Uterus (tissue), 3 donors: ENCODE measurements at regions not wholly inside any gene's neighbourhood (a gene's known extent, or its start where the extent isn't known, plus 50 kb on each side); places are given as distances from the start of the nearest gene placed in this dataset.

ENCODE experiments used
- DNase-seq, 2 donors: peaks; one replicate each; pipeline ENCODE4 v3.0.0-alpha.2; 2019 to 2020
- H3K27ac ChIP-seq, 2 donors: fragments of 200-600 bp; sonication (generic); 1 replicate in 1 of 2; 2 replicates in 1 of 2; pipeline ENCODE4 v1.5.1; 2016 to 2018
- H3K27me3 ChIP-seq, 2 donors: fragments of 200-600 bp; sonication (generic); one replicate each; pipeline ENCODE4 v1.5.1; 2018 to 2019; ENCODE audit warnings: control low read depth in 1 of 2
- H3K36me3 ChIP-seq, 2 donors: fragments of 200-600 bp; sonication (generic); one replicate each; pipeline ENCODE4 v1.5.1; 2019; ENCODE audit warnings: control low read depth in 1 of 2
- H3K4me1 ChIP-seq, 2 donors: fragments of 200-600 bp; sonication (generic); one replicate each; pipeline ENCODE4 v1.5.1; 2018 to 2019; ENCODE audit warnings: control low read depth in 1 of 2
- H3K4me3 ChIP-seq, 2 donors: fragments of 200-600 bp; sonication (generic); 1 replicate in 1 of 2; 2 replicates in 1 of 2; pipeline ENCODE4 v1.5.1; 2018 to 2019; ENCODE audit warnings: mild to moderate bottlenecking in 1 of 2
- H3K9me3 ChIP-seq, 2 donors: fragments of 200-600 bp; sonication (generic); one replicate each; pipeline ENCODE4 v1.5.1; 2019; ENCODE audit warnings: control low read depth in 1 of 2
- POLR2A ChIP-seq, 2 donors: fragments of 450-650 bp; IDR thresholded peaks; one replicate each; pipeline ENCODE4 v1.6.1; 2016; ENCODE audit warnings: antibody characterized with exemption in 2 of 2, mild to moderate bottlenecking in 1 of 2, moderate library complexity in 1 of 2
- intact Hi-C: fragments of 100-400 bp; cut with DNase I; formaldehyde crosslinking; loops from one replicate; pipeline ENCODE4 v1.15.1; 2023; ENCODE audit warnings: low total_unique reads
- TF ChIP-seq, protein P1 (sequence below), 4 experiments: fragments of 200-600 bp in 2 of 4; fragments of 450-650 bp in 2 of 4; sonication (generic) in 2 of 4; IDR thresholded peaks; one replicate each; pipeline ENCODE4 v1.5.1; 2016 to 2019; ENCODE audit warnings: antibody characterized with exemption in 4 of 4, mild to moderate bottlenecking in 2 of 4, moderate library complexity in 1 of 4
- donor health status: DM: yes; HTN: yes; CAD: no.

DNA sequence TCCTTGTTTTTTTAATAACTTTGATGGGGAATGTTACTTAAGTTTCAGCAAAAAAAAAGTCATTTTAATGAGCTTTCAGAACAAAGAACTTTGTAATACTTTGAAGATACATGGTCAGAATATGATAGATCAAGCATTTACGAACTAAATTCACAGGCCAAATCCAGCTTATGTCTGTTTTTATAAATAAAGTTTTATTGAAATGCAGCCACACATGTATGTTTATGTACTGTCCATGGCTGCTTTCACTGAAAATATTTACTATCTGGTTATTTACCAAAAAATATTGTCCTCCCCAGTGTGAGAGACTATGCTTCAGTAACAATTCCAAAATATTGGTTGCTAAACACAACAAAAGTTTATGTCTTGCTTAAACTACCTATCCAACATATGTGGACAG, 366.7 kb downstream of the PIK3R1 start:
- Histone ChIP-seq H3K4me3 (no peak overlapping the region), H3K27ac (no peak overlapping the region), H3K36me3 (no peaks in the 10 kb centered on the region), H3K4me1 (no peaks in the 10 kb centered on the region), H3K27me3 (no peaks in the 10 kb centered on the region), H3K9me3 (no peaks in the 10 kb centered on the region)
- intact Hi-C loops: no loop called here
- no peak for TF ChIP-seq POLR2A (IDR thresholded peaks at IDR 0.05)
- TF ChIP-seq, protein P1, sequence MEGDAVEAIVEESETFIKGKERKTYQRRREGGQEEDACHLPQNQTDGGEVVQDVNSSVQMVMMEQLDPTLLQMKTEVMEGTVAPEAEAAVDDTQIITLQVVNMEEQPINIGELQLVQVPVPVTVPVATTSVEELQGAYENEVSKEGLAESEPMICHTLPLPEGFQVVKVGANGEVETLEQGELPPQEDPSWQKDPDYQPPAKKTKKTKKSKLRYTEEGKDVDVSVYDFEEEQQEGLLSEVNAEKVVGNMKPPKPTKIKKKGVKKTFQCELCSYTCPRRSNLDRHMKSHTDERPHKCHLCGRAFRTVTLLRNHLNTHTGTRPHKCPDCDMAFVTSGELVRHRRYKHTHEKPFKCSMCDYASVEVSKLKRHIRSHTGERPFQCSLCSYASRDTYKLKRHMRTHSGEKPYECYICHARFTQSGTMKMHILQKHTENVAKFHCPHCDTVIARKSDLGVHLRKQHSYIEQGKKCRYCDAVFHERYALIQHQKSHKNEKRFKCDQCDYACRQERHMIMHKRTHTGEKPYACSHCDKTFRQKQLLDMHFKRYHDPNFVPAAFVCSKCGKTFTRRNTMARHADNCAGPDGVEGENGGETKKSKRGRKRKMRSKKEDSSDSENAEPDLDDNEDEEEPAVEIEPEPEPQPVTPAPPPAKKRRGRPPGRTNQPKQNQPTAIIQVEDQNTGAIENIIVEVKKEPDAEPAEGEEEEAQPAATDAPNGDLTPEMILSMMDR (IDR thresholded peaks at IDR 0.05): no peak
- DNase-seq: no peak

DNA sequence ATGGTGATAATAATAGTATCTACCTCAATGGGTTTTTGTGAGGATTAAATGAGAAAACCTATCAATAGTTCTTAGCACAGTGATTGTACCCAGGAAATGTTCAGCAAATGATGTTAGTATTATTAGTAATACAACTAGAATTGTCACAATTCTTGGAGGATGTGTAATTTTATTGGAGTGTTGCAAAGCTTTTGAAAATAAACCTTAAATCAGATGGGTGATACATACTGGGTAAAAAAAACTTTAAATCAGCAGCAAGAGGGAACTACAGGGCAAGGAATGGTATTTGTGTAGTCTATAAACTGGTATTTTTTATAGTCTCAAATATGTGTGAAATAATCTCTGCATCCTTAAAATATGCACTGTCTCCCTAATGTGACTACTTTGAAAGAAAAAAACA, 371.6 kb downstream of the PIK3R1 start:
- no peaks in the 10 kb centered on the region for H3K9me3 ChIP-seq
- no peak overlapping the region for H3K27ac ChIP-seq
- intact Hi-C loops: no loop called here
- no peaks in the 10 kb centered on the region for H3K4me1 ChIP-seq
- H3K4me3 ChIP-seq: no peak overlapping the region
- no peaks in the 10 kb centered on the region for H3K27me3 ChIP-seq
- TF ChIP-seq, protein P1 (IDR thresholded peaks at IDR 0.05): no peak
- TF ChIP-seq POLR2A (IDR thresholded peaks at IDR 0.05): no peak
- no peaks in the 10 kb centered on the region for H3K36me3 ChIP-seq
- DNase-seq: no peak

DNA sequence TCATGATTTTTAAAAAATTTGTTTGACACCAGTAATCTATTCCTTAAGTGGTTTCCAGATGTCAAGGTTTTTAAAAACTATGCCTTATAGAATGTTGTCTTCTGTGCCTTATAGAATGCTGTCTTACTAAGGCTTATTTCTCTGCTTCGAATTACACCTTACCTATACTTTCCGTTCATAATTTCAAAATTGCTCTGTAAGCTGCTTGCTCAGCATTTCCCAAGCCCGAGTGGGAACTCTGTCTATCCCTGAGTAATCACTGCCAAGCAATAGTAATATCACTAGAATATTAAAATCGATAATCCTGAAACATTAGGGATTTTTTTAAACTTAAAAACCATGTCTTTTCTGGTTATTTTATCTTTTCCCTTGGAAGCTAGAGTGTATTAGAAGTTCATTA, 376.3 kb downstream of the PIK3R1 start:
- no peaks in the 10 kb centered on the region for H3K9me3 ChIP-seq
- intact Hi-C loops: no loop called here
- no peak overlapping the region for H3K27ac ChIP-seq
- TF ChIP-seq, protein P1 (IDR thresholded peaks at IDR 0.05): no peak
- TF ChIP-seq POLR2A (IDR thresholded peaks at IDR 0.05): no peak
- H3K27me3 ChIP-seq: no peaks in the 10 kb centered on the region
- no peak overlapping the region for H3K4me3 ChIP-seq
- DNase-seq: no peak
- no peaks in the 10 kb centered on the region for H3K4me1 ChIP-seq
- H3K36me3 ChIP-seq: no peaks in the 10 kb centered on the region

DNA sequence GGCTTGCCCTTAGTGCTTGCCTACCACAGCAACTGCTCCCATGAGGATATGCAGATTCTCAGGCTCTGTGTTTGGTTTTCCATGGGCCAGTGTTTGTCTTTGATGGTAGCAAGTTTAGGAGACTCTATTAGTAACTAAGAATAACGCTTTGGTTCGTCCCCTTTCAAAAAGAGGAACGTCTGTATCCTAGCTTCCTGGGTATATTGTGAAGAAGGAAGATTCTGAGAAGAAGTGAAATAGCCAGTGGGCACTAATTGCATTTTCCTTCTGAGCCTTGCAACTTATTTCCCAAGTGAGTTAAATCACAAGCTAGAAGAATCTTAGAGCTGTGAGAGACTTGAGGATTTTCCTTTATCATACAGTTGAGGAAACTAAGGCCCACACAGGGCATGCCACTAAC, 376.8 kb downstream of the PIK3R1 start:
- no peak overlapping the region for H3K4me3 ChIP-seq
- H3K9me3 ChIP-seq: no peaks in the 10 kb centered on the region
- H3K36me3 ChIP-seq: no peaks in the 10 kb centered on the region
- no peak for TF ChIP-seq POLR2A (IDR thresholded peaks at IDR 0.05)
- TF ChIP-seq, protein P1 (IDR thresholded peaks at IDR 0.05): no peak
- no peaks in the 10 kb centered on the region for H3K4me1 ChIP-seq
- intact Hi-C loops: no loop called here
- peak overlapping the region; percentile 52 to 57 for H3K27ac ChIP-seq
- no peaks in the 10 kb centered on the region for H3K27me3 ChIP-seq
- no peak for DNase-seq

DNA sequence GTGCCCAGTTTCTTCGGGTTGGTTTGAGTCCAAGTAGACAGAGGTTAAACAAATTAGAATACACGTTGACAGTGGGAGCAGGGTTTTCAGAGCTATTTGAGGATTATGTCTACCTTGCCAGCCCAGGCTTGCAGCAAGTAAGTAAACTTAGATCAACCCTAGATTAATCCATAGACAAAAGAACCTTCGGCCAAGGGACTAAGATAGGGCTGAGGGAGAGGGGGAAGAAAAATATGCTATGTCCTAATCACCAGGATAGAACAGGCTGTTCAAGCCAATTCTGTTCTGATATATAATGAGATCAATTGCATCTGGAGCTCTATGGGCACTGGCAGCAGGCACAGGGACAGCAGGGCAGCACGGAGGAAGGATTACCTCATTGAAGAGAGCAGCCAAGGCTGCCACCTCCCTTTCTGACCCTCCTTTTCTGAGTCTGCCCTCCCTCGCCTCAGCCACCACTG, 377.7 kb downstream of the PIK3R1 start:
- TF ChIP-seq, protein P1 (IDR thresholded peaks at IDR 0.05): no peak
- TF ChIP-seq POLR2A (IDR thresholded peaks at IDR 0.05): no peak
- DNase-seq: no peak
- peak overlapping the region; percentile 52 to 57 for H3K27ac ChIP-seq
- no peaks in the 10 kb centered on the region for H3K9me3 ChIP-seq
- H3K27me3 ChIP-seq: no peaks in the 10 kb centered on the region
- intact Hi-C loops: no loop called here
- H3K36me3 ChIP-seq: no peaks in the 10 kb centered on the region
- H3K4me3 ChIP-seq: no peak overlapping the region
- no peaks in the 10 kb centered on the region for H3K4me1 ChIP-seq
